ENCODE measurements at regions not wholly inside any gene's neighbourhood (a gene's known extent, or its start where the extent isn't known, plus 50 kb on each side); places are given as distances from the start of the nearest gene placed in this dataset.

DNA sequence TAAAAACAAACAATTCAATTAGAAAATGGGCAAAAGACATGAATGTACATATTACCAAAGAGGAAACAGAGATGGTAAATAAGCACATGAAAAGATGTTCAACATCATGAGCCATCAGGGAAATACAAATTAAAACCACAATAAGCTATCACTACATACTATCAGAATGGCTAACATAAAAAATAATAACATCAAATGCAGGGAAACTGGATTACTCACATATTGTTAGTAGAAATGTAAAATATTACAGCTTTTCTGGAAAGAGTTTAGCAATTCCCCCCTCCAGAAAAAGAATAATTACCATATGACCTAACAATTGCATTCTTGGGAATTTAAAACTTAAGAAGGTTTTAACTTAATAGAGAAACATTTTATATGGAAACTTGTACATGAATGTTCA, 232.9 kb upstream of the MTPN start:
- TF ChIP-seq, protein P1, sequence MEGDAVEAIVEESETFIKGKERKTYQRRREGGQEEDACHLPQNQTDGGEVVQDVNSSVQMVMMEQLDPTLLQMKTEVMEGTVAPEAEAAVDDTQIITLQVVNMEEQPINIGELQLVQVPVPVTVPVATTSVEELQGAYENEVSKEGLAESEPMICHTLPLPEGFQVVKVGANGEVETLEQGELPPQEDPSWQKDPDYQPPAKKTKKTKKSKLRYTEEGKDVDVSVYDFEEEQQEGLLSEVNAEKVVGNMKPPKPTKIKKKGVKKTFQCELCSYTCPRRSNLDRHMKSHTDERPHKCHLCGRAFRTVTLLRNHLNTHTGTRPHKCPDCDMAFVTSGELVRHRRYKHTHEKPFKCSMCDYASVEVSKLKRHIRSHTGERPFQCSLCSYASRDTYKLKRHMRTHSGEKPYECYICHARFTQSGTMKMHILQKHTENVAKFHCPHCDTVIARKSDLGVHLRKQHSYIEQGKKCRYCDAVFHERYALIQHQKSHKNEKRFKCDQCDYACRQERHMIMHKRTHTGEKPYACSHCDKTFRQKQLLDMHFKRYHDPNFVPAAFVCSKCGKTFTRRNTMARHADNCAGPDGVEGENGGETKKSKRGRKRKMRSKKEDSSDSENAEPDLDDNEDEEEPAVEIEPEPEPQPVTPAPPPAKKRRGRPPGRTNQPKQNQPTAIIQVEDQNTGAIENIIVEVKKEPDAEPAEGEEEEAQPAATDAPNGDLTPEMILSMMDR (IDR thresholded peaks at IDR 0.05 in 4 of 5, conservative IDR thresholded peaks at IDR 0.05 in 1 of 5), result no peak
- TF ChIP-seq POLR2A (IDR thresholded peaks at IDR 0.05), result no peak

Measured in gastrocnemius medialis (tissue), 4 donors.